Lower leg skin (tissue), 4 donors: ENCODE measurements at regions not wholly inside any gene's neighbourhood (a gene's known extent, or its start where the extent isn't known, plus 50 kb on each side); places are given as distances from the start of the nearest gene placed in this dataset.

Experiments
- DNase-seq, 2 donors: peaks; one replicate each; pipeline ENCODE4 v3.0.0-alpha.2; 2019; ENCODE audit warnings: low spot score in 2 of 2
- H3K4me3 ChIP-seq: fragments of 200-600 bp; sonication (generic); 2 replicates; pipeline ENCODE4 v1.5.1; 2017; ENCODE audit warnings: mild to moderate bottlenecking, low read depth; ENCODE audit not compliant: poor library complexity, severe bottlenecking
- POLR2A ChIP-seq, 2 donors: fragments of 450-650 bp; IDR thresholded peaks; one replicate each; pipeline ENCODE4 v1.6.1; 2016 to 2017; ENCODE audit warnings: antibody characterized with exemption in 2 of 2, mild to moderate bottlenecking in 1 of 2, moderate library complexity in 1 of 2
- WGBS, 2 donors: methylation state at CpG; one replicate each; pipeline ENCODE4 v1.1.5; 2018; 5-methylcytosine and 5-hydroxymethylcytosine counted together
- intact Hi-C: fragments of 100-400 bp; cut with DNase I; formaldehyde crosslinking; loops from one replicate; pipeline ENCODE4 v1.15.0; 2023; ENCODE audit warnings: low total_unique reads
- TF ChIP-seq, protein P1 (sequence below), 3 donors: fragments of 450-650 bp; IDR thresholded peaks; one replicate each; pipeline ENCODE4 v1.5.1; 2016; ENCODE audit warnings: antibody characterized with exemption in 3 of 3, mild to moderate bottlenecking in 3 of 3, moderate library complexity in 2 of 3

DNA sequence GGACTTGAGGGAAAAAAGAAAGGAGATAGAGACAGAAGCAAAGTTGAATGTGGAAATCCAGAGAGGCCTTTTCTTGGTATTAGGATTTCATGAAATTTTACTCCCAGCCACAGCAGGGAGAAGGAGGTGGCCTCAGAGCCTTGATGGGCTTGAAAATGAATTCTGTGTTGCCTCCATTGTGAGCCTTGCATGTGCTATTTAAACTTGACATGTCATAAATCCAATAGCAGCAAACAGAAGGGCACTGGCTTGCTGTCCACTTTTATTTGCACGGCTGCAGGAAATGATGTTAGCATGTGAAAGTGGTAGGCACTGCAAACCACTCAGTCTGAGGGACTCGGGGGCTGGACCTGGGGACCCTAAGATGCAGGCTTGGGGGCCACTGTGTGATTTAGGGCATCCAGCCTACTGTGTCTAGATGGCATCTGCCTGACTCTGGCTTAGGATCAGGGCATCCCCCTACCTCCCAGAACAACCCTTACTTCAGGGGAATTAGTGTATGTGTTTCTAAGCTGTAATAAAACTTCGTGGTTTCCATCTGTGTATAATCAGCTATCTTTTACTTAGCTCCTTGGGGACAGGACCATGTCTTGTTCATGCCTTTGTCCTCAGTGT lies 139.1 kb upstream of the SKOR2 start:
- no peak overlapping the region for H3K4me3 ChIP-seq
- TF ChIP-seq POLR2A (IDR thresholded peaks at IDR 0.05): no peak
- TF ChIP-seq, protein P1, sequence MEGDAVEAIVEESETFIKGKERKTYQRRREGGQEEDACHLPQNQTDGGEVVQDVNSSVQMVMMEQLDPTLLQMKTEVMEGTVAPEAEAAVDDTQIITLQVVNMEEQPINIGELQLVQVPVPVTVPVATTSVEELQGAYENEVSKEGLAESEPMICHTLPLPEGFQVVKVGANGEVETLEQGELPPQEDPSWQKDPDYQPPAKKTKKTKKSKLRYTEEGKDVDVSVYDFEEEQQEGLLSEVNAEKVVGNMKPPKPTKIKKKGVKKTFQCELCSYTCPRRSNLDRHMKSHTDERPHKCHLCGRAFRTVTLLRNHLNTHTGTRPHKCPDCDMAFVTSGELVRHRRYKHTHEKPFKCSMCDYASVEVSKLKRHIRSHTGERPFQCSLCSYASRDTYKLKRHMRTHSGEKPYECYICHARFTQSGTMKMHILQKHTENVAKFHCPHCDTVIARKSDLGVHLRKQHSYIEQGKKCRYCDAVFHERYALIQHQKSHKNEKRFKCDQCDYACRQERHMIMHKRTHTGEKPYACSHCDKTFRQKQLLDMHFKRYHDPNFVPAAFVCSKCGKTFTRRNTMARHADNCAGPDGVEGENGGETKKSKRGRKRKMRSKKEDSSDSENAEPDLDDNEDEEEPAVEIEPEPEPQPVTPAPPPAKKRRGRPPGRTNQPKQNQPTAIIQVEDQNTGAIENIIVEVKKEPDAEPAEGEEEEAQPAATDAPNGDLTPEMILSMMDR (IDR thresholded peaks at IDR 0.05): no peak
- intact Hi-C loops: no loop called here
- DNase-seq: peak in 1 of 2 donors; percentile 45
- WGBS, 2 donors: 31 to 49% methylated on average over 3 of the region's 3 CpGs

DNA sequence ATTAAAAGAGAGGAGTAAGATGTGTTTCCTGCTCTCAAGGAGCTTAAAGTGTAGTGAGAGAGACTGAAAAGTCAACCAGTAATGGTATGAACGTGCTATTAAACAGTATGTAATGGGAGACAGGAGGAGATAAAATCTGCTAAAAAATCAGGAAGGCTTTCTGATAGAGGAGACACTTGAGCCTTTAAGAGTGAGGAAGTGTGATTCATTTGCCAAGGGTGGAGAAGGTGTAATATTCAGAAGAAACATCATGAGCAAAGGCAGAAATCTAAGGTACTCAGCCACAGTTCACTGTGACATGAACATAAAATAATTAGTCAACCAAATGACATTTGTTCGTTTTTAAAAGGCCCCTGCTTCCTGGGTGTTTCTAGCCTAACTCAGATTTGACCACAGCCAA lies 137.8 kb upstream of the SKOR2 start:
- no peak overlapping the region for H3K4me3 ChIP-seq
- 25 to 30% methylated on average over 2 of the region's 2 CpGs for WGBS, 2 donors
- TF ChIP-seq POLR2A (IDR thresholded peaks at IDR 0.05): no peak
- TF ChIP-seq, protein P1 (IDR thresholded peaks at IDR 0.05): no peak
- intact Hi-C loops: no loop called here
- no peak for DNase-seq

DNA sequence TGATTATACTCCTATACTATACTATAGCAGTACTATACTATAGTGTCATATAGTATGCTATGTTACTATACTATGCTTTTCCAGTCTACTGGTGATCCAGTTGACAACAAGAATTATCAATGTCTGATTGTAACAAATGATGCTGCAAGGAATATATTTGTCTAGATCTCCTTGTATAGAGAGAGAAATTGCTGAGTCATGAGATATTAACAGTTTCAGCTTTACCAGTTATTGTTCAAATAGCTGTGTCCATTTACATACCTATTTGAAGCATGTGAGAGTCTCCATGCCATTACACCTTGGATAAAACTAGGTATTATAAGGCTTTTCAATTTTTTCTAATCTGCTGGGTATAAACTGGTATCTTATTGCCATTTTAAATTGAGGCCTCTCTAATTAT lies 136.4 kb upstream of the SKOR2 start:
- no peak overlapping the region for H3K4me3 ChIP-seq
- no peak for DNase-seq
- TF ChIP-seq POLR2A (IDR thresholded peaks at IDR 0.05): no peak
- TF ChIP-seq, protein P1 (IDR thresholded peaks at IDR 0.05): no peak
- intact Hi-C loops: no loop called here

DNA sequence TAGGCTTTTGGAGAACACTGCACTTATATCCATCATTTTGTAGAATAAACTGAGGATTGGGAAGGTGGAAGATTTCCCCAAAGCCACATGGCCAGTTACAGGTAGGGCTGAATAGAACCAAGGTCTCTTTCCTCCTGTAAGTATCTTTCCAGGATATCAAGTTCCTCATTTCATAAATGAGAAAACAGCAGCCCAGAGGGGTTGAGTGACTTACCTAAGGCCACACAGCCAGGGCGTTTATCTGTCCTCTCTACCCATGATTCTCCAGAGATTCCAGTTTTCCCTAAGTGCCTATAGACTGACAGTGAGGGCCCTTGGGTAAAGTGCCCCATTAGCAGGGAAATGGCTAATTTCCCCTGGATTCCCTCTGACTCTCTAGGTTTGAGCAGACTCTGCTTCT lies 132.3 kb upstream of the SKOR2 start:
- no peak for TF ChIP-seq POLR2A (IDR thresholded peaks at IDR 0.05)
- TF ChIP-seq, protein P1 (IDR thresholded peaks at IDR 0.05): no peak
- WGBS, 2 donors: 46 to 79% methylated on average over 1 of the region's 1 CpG
- intact Hi-C loops: no loop called here
- peak in 1 of 2 donors; percentile 8 for DNase-seq
- no peak overlapping the region for H3K4me3 ChIP-seq

DNA sequence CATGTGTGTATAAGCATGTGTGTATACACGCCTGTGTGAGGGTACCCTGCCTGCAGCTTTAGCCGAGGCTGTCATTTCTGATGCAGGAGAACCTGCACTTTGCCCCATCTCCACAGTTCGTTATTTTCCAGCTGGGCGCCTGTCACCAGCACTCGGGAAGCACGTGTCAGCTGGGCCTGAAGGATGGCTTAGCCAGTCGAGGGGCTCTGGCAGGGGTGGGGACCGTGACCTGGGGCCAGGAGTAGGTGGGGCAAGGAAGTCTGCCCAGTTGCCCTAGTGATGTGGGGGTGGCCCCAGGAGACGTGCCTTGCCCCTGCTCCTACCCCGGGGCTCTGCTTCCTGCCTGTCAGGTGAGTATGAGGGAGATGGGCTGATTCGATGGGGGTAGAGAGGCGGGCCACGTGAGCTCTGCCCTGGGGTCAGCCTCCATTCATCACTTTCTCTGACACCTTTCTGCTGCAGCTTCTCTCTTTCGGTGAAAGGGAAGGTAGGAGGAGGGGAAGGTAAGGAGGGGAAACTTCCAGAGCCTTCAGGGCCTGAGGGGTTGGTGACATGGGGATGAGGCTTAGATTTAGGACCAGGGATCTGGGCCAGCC lies 130.6 kb upstream of the SKOR2 start:
- H3K4me3 ChIP-seq: no peak overlapping the region
- no peak for TF ChIP-seq POLR2A (IDR thresholded peaks at IDR 0.05)
- TF ChIP-seq, protein P1 (IDR thresholded peaks at IDR 0.05): no peak
- intact Hi-C loops: no loop called here
- DNase-seq: peak in 1 of 2 donors; percentile 57
- 18 to 22% methylated on average over 13 to 14 of the region's 14 CpGs for WGBS, 2 donors

DNA sequence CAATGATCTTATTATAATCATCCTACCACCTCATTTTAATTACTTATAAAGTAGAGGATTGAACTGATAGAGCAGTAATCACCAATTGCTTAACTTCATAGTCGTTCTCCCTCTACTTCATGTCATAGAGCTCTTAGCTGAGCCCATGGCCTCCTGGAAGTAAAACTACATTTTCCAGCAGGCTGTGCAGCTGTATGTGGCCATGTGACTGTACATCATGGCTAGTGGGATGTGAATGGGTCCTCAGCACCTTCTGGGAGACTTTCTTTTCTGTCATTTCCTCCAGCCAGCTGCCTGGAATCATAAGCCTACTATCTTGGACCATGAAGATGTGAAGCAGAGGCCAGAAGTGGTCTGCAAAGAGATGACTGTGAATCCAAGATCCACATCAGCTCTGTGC lies 128.7 kb upstream of the SKOR2 start:
- TF ChIP-seq, protein P1 (IDR thresholded peaks at IDR 0.05): no peak
- WGBS, 2 donors: 63 to 91% methylated on average over 1 of the region's 1 CpG
- no peak overlapping the region for H3K4me3 ChIP-seq
- intact Hi-C loops: no loop called here
- no peak for DNase-seq
